RWPE2 (cell line): ENCODE measurements at regions not wholly inside any gene's neighbourhood (a gene's known extent, or its start where the extent isn't known, plus 50 kb on each side); places are given as distances from the start of the nearest gene placed in this dataset.
"Not testable (repeated sequence)": the region's sequence is repeated elsewhere in the genome, so short reads cannot be mapped to it uniquely, and the experiment has no call there.

Source experiments
- ATAC-seq: fragments of 200-7000 bp; cut with Tn5 transposase; 3 replicates; pipeline ENCODE4 v1.9.1; 2021; ENCODE audit warnings: low read depth
- DNase-seq: peaks from one replicate; pipeline ENCODE4 v3.0.0-alpha.2; 2020; ENCODE audit warnings: low spot score
- H3K27ac ChIP-seq: fragments of 450-650 bp; 2 replicates; pipeline ENCODE4 v1.5.1; 2017; ENCODE audit warnings: mild to moderate bottlenecking; ENCODE audit not compliant: poor library complexity, severe bottlenecking
- H3K27me3 ChIP-seq: fragments of 250-450 bp; sonication (Bioruptor Pico); 2 replicates; pipeline ENCODE4 v1.5.1; 2021; ENCODE audit warnings: mild to moderate bottlenecking, moderate library complexity; ENCODE audit not compliant: insufficient read depth, poor library complexity, severe bottlenecking
- H3K36me3 ChIP-seq: fragments of 250-450 bp; sonication (Bioruptor Pico); 2 replicates; pipeline ENCODE4 v1.5.1; 2020; ENCODE audit warnings: low read depth, mild to moderate bottlenecking, moderate library complexity
- H3K4me1 ChIP-seq: fragments of 250-450 bp; sonication (Bioruptor Pico); 2 replicates; pipeline ENCODE4 v1.5.1; 2021; ENCODE audit warnings: mild to moderate bottlenecking, moderate library complexity; ENCODE audit not compliant: insufficient read depth, poor library complexity, severe bottlenecking
- H3K4me3 ChIP-seq: fragments of 250-450 bp; sonication (Bioruptor Pico); 2 replicates; pipeline ENCODE4 v1.5.1; 2021; ENCODE audit warnings: mild to moderate bottlenecking, moderate library complexity; ENCODE audit not compliant: severe bottlenecking
- H3K9me3 ChIP-seq: fragments of 250-450 bp; sonication (Bioruptor Pico); 2 replicates; pipeline ENCODE4 v1.5.1; 2021; ENCODE audit warnings: mild to moderate bottlenecking, moderate library complexity; ENCODE audit not compliant: severe bottlenecking
- TF ChIP-seq, protein P1 (sequence below): fragments of 450-650 bp; IDR thresholded peaks from one replicate; pipeline ENCODE4 v1.5.1; 2017; ENCODE audit warnings: mild to moderate bottlenecking, moderate library complexity; ENCODE audit not compliant: poor library complexity, severe bottlenecking

DNA sequence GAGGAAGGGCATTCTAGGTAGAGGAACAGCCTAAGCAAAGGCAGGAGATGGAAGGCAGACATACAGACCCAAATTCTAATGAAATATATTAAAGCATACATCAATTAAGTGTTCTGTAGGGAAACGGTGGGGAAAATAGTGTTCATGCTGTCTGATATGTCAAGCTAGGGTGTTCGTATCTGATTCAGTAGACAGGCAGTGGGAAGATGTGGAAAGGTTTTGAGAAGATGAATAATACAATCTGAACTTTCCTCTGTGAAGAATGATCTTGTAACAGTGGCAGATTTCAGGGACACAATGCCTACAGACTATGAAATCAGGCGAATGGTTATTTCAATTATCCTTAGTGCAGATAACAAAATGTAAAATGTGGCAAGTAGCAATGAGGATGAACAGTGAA lies 594.2 kb downstream of the KCTD12 start:
- ATAC-seq (no peak), DNase-seq (no peak)
- H3K36me3 ChIP-seq = no peaks in the 10 kb centered on the region
- TF ChIP-seq, protein P1, sequence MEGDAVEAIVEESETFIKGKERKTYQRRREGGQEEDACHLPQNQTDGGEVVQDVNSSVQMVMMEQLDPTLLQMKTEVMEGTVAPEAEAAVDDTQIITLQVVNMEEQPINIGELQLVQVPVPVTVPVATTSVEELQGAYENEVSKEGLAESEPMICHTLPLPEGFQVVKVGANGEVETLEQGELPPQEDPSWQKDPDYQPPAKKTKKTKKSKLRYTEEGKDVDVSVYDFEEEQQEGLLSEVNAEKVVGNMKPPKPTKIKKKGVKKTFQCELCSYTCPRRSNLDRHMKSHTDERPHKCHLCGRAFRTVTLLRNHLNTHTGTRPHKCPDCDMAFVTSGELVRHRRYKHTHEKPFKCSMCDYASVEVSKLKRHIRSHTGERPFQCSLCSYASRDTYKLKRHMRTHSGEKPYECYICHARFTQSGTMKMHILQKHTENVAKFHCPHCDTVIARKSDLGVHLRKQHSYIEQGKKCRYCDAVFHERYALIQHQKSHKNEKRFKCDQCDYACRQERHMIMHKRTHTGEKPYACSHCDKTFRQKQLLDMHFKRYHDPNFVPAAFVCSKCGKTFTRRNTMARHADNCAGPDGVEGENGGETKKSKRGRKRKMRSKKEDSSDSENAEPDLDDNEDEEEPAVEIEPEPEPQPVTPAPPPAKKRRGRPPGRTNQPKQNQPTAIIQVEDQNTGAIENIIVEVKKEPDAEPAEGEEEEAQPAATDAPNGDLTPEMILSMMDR = no peak
- H3K9me3 ChIP-seq = no peaks in the 10 kb centered on the region
- H3K4me3 ChIP-seq = no peak overlapping the region
- peaks cover 18% of the 10 kb centered on the region for H3K4me1 ChIP-seq
- H3K27ac ChIP-seq = no peak overlapping the region
- H3K27me3 ChIP-seq = no peaks in the 10 kb centered on the region

- no peaks in the 10 kb centered on the region for H3K9me3 ChIP-seq
- H3K27me3 ChIP-seq = no peaks in the 10 kb centered on the region
- DNase-seq (no peak), ATAC-seq (no peak)
- H3K27ac ChIP-seq = no peak overlapping the region
- no peak overlapping the region for H3K4me3 ChIP-seq
- no peaks in the 10 kb centered on the region for H3K36me3 ChIP-seq
- peaks cover 18% of the 10 kb centered on the region for H3K4me1 ChIP-seq
- TF ChIP-seq, protein P1 = no peak
These were observed 596.6 kb downstream of the KCTD12 start for GRCh38 chr13:76289558-76289957.

GRCh38 chr13:76286178-76286577 lies 600.0 kb downstream of the KCTD12 start:
- no peak for DNase-seq
- Histone ChIP-seq H3K4me3 (no peak overlapping the region), H3K4me1 (no peaks in the 10 kb centered on the region), H3K36me3 (no peaks in the 10 kb centered on the region), H3K27me3 (no peaks in the 10 kb centered on the region), H3K9me3 (no peaks in the 10 kb centered on the region), H3K27ac (no peak overlapping the region)
- ATAC-seq = no peak
- TF ChIP-seq, protein P1 = no peak

DNA sequence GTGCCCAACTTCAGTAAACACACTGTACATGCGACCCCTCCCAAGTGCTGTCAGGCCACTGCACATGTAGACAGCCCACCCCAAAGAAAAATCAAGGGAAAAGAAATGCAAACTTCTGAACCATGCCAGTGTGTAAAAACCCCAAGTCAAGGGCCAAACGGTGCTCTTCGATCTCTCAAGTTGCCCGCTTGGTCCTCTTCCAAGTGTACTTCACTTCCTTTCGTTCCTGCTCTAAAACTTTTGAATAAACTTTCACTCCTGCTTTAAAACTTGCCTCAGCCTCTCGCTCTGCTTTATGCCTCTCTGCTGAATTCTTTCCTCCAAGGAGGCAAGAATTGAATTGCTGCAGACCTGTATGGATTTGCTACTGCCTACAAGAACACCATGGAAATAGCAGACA lies 600.7 kb downstream of the KCTD12 start:
- no peak for DNase-seq
- no peaks in the 10 kb centered on the region for H3K4me1 ChIP-seq
- H3K9me3 ChIP-seq = no peaks in the 10 kb centered on the region
- TF ChIP-seq, protein P1 = no peak
- no peak overlapping the region for H3K4me3 ChIP-seq
- no peak overlapping the region for H3K27ac ChIP-seq
- ATAC-seq = no peak
- no peaks in the 10 kb centered on the region for H3K27me3 ChIP-seq
- H3K36me3 ChIP-seq = no peaks in the 10 kb centered on the region

GRCh38 chr13:76279766-76280165 lies 606.4 kb downstream of the KCTD12 start:
- not testable (repeated sequence) for H3K9me3 ChIP-seq, H3K27ac ChIP-seq, H3K36me3 ChIP-seq, DNase-seq, ATAC-seq, H3K4me3 ChIP-seq, H3K27me3 ChIP-seq, H3K4me1 ChIP-seq
